ENCODE measurements at regions not wholly inside any gene's neighbourhood (a gene's known extent, or its start where the extent isn't known, plus 50 kb on each side); places are given as distances from the start of the nearest gene placed in this dataset.
A peak's percentile ranks its signal among the peaks of the same experiment; 100 is the strongest.

- ChIA-PET CTCF (no interaction called here), POLR2A (ENCODE audit: unreplicated experiment) (interaction anchor here (0.6 kb wide), 1 partner anchor 60 kb away, joined by 3 read pairs; no protein-coding TSS in a partner anchor)
- H3K56ac ChIP-seq (ENCODE audit: extremely low read depth, insufficient read depth, low read length) = no peak overlapping the region
These were observed 64.2 kb upstream of the SLCO2A1 start for GRCh38 chr3:134093956-134094355.

More at GRCh38 chr3:134093956-134094355, 64.2 kb upstream of the SLCO2A1 start:
- peak overlapping the region; percentile 81; the same call in 1 of the 2 replicates for H3K4ac ChIP-seq (ENCODE audit: low read depth, low read length)
- no peak overlapping the region for H2AFZ ChIP-seq (replicated peaks; ENCODE audit: low read length, poor library complexity)
- DNase-seq (peak; percentile 46), ATAC-seq (ENCODE audit: low read depth) (no peak)
- no peak overlapping the region for H3K4me3 ChIP-seq (ENCODE audit: insufficient read depth, low read depth, low read length)
- no peaks in the 10 kb centered on the region for H3K27me3 ChIP-seq (ENCODE audit: control insufficient read depth, insufficient read depth, low read length)
- peak overlapping the region; percentile 64 for H2BK5ac ChIP-seq (ENCODE audit: low read depth, low read length, poor library complexity, severe bottlenecking)
- TF ChIP-seq CHD1 (IDR thresholded peaks at IDR 0.05; ENCODE audit: low read depth, low read length) (no peak), POLR2A (IDR thresholded peaks at IDR 0.05; ENCODE audit: low read depth, low read length) (no peak), MAFK (IDR thresholded peaks at IDR 0.05; ENCODE audit: low read depth, low read length) (no peak), MAZ (IDR thresholded peaks at IDR 0.05; ENCODE audit: borderline replicate concordance, low read depth, low read length) (no peak), CEBPB (IDR thresholded peaks at IDR 0.05; ENCODE audit: low read depth, low read length) (peak; percentile 12; the same call in 1 of the 2 replicates)
- H4K91ac ChIP-seq (ENCODE audit: insufficient read depth, low read depth, low read length) = peak overlapping the region; percentile 87
- H2BK15ac ChIP-seq (ENCODE audit: low read depth, low read length) = no peak overlapping the region
- no peaks in the 10 kb centered on the region for H3K79me1 ChIP-seq (ENCODE audit: low read depth in 1 of 2, low read length in 2 of 2)
- peak overlapping the region; percentile 96; the same call in 1 of the 2 replicates for H4K5ac ChIP-seq (ENCODE audit: low read depth, low read length)
- H2BK20ac ChIP-seq (ENCODE audit: low read depth, low read length) = peak overlapping the region; percentile 84; the same call in 1 of the 2 replicates
- WGBS, 2 experiments (ENCODE audit: extremely low coverage in 2 of 2, insufficient read length in 1 of 2) = no CpG with 5 or more reads among the region's 2 CpGs
- no peak overlapping the region for H2AK5ac ChIP-seq (ENCODE audit: low read depth, low read length)
- H3K14ac ChIP-seq (replicated peaks; ENCODE audit: low read depth, low read length) = no peak overlapping the region; the same call in 1 of the 2 replicates
- BruUV-seq (replicated peaks) = no TSS peak
- H3K9me1 ChIP-seq (ENCODE audit: insufficient read depth, low read length) = peaks cover 19% of the 10 kb centered on the region
- H3K18ac ChIP-seq (ENCODE audit: low read depth, low read length) = peak overlapping the region; percentile 98
- H3K23ac ChIP-seq (ENCODE audit: low read depth, low read length) = no peak overlapping the region
- no peak overlapping the region; the same call in 1 of the 2 replicates for H3K27ac ChIP-seq (ENCODE audit: insufficient read depth, low read length)
- no peaks in the 10 kb centered on the region for H4K20me1 ChIP-seq (ENCODE audit: insufficient read depth, low read length)
- H3K4me1 ChIP-seq (ENCODE audit: control insufficient read depth, insufficient read depth, low read length) = peaks cover 23% of the 10 kb centered on the region
- H3K36me3 ChIP-seq (ENCODE audit: control insufficient read depth, insufficient read depth, low read length) = no peaks in the 10 kb centered on the region
- no peak overlapping the region for H3K9ac ChIP-seq (ENCODE audit: low read depth, low read length)
- H4K8ac ChIP-seq (ENCODE audit: low read depth in 2 of 2, low read length in 2 of 2) = peak overlapping the region; percentile 58 to 77; a peak in 2 of 4 replicates
- intact Hi-C loops (cut with micrococcal nuclease) = no loop called here
- H2BK120ac ChIP-seq (ENCODE audit: low read depth, low read length) = peak overlapping the region; percentile 87; the same call in 1 of the 2 replicates
- H3K4me2 ChIP-seq (ENCODE audit: low read depth, low read length) = no peak overlapping the region
- dilution Hi-C loops (cut with HindIII; ENCODE audit: low sequenced_read_pairs, unreplicated experiment) = no loop called here
- no peaks in the 10 kb centered on the region for H3K9me3 ChIP-seq (ENCODE audit: control insufficient read depth, insufficient read depth, low read length)
- no peak overlapping the region for H2AK9ac ChIP-seq (replicated peaks; ENCODE audit: low read depth, low read length, poor library complexity)
- in situ Hi-C loops (cut with MboI; ENCODE audit: low sequenced_read_pairs) = no loop called here

Measured in IMR-90 (cell line).